Activated CD4-positive, CD25-positive, alpha-beta regulatory T cell (primary cell): ENCODE measurements at regions not wholly inside any gene's neighbourhood (a gene's known extent, or its start where the extent isn't known, plus 50 kb on each side); places are given as distances from the start of the nearest gene placed in this dataset.

Experiments used
- DNase-seq, 4 experiments: peaks; one replicate each; lab custom pipeline; 2025; lab: John Stamatoyannopoulos, UW

DNA sequence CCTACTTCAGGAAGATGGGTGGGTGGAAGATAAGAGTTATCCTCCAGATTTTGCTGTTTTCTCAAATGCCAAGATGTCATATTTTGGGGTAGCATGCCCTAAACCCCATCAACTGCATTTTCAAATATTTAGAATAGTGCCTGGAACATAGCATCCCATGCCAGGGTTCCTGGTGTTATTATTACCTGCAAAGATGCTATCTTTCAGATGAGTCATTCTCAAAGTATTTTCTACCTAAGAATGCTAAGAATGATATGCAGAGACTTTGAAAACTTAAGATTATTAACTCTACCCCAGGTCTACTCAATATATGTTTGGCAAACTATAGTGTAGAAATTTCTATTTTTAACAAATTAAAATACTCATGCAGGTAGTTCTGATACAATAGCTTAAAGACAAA, 934.3 kb upstream of the SLIT2 start:
- DNase-seq = no peak

DNA sequence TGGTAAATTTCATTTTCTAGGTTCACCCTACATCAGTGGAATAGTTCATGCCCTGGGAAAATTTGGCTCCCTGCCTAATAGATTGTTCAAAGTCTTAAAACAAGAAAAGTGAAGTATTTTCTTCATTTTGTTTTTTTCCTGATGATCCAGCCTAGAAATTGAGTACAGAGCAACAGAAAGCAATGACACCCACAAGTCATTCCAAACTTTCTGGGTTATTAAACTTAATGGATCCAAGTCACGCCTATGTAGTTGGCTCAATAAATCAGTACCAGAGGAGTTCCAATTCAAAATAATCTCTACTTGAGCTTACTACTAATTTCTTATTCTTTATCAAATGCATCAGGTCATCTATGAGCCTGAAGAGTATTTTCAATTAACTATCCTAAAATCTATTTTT, 937.6 kb upstream of the SLIT2 start:
- DNase-seq = no peak

DNA sequence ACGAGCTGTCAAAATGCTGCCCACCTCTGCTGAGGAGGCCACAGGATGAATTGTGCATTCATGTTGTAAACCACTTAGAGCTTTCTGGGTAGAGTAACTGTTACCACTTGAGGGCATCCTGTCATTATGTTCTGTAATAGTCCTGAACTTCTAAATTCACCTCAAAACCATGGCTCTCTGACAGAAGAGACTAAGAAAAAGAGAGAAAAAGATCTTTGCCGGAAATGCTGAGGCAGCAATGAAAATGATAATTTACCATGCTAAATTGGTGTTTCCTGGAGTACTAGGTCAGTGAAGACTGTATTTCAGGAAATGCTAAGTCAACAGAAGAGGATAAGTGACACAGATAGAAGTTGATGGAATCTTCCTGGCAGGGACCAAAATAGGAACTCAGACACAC, 942.3 kb upstream of the SLIT2 start:
- no peak for DNase-seq

DNA sequence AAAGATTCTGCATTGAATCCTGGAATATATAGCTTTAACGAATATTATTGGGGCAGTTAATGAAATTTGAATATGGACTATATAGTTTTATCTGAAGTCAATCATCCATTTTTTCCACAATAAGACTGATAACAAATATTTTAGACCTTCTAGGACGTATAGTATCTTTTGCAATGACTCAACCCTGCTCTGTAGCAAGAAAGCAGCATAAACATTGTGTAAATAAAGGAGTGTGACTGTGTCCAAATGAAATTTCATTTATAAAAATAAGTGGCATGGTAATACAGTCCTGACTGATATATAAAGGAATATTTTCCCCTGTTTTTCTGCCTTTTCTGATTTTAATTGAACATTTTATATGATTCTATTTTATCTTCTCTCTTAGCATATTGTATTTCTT, 947.7 kb upstream of the SLIT2 start:
- no peak for DNase-seq

DNA sequence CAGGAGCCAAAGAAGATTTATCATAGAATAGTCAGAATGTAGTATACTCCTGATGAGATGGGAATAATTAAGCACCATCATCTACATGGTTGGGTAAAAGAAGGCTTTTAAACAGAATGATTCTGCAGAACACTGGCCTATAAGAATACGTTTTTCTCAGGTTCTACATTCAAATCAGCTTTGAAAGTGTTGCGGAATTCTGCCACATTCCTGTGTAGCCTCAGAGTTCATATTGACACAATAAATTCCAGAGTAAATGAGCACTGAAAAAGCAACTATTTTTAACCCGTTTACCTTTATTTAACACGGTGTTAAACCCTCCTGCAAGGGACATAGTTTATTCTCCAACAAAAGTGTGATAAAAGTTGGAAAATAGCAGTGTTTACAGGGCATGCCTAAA, 950.2 kb upstream of the SLIT2 start:
- no peak for DNase-seq

DNA sequence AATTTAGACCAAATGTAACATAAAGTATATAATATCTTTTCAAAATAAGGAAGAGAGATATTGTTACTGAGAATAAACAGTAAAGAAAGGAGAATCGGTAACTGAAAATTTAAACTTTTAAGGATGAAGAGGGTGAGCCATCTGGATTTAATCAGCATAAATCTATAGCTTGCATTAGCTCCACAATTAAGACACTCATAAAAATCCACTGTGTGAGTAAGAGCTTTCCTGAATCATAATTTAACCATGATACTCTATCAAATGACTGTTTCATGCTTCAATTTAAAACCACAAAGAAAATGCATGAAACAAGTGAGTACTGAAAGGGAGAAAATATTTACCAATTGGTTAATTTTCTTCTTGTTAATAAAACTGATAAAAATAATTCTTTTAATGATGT, 951.5 kb upstream of the SLIT2 start:
- no peak for DNase-seq

DNA sequence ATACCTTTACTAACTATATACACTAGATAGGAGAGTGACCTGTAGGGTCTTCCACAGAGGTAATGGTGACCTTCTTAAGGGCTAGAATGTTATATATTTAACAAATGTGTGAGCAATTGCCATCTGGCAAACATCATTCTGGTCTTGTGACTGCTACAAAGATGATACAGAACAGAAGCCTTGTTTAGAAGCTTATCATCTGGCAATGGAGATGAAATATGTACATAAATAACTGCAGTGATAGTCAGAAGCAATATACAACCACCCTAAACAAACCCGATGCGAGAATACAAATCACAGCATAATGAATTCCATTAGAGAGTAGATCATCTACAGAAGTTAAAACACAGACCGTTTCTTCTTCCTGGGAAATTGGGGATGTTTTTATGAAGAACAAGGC, 952.7 kb upstream of the SLIT2 start:
- DNase-seq = no peak

DNA sequence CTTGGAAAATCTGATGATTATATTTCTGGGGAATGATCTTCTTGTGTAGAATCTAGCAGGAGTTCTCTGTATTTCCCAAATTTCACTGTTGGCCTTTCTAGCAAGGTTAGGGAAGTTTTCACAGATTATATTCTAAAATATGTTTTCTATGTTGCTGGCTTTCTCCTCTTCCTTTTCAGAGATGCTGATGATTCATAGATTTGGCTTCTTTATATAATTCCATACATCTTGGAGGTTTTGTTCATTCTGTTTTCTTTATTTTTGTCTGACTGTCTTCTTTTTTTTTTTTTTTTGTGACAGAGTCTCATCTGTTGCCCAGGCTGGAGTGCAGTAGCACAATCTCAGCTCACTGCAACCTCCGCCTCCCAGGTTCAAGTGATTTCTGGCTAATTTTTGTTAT, 957.9 kb upstream of the SLIT2 start:
- no peak for DNase-seq

DNA sequence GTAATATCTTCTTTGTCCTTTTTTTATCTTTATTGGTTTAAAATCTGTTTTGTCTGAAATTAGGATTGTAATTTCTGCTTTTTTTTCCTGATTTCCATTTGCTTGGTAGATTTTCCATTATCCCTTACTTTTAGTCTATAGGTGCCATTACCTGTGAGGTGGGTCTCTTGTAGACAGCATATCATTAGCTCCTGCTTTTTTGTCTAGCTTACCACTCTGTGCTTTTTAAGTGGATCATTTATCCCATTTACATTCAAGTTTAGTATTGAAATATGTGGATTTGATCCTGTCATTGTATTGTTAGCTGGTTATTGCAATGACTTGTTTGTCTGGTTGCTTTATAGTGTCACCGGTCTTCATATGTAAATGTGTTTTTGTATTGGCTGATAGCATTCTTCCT, 958.6 kb upstream of the SLIT2 start:
- DNase-seq = no peak

DNA sequence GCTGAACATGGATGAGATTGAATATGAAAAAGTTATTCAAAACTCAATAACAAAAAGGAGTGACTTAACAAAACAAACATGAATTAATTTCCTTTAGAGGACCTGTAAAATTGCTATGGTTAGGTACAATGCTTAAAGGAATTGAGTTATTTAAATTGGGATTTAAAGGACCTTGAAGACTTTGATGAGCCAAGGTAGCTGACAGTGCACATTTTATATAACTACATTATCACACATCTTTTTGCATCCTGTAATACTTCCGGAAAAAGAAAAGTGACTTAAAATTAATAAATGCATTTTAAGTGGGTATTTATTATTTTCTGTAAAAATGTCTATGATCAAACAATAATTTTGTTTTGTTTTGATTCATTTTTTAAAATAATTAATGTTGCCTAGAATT, 964.8 kb upstream of the SLIT2 start:
- no peak for DNase-seq

DNA sequence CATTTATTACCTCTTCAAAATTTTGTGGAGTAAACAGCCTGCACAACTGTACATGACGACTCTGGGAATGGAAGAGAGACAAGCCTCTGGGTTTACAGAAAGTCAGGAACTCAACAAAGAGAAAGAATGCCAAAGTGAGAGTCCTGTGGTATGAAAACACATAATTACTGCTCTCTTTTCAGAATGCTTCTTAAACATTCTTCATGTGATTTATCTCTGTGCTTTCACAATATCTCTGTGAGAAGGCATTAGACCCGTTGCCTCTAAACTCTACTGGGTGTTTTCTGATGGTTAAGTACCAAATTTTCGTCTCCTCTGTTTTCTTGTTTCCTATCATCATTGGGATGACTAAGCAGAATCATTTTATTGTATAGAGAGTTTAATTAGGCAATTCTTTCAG, 966.6 kb upstream of the SLIT2 start:
- no peak for DNase-seq

DNA sequence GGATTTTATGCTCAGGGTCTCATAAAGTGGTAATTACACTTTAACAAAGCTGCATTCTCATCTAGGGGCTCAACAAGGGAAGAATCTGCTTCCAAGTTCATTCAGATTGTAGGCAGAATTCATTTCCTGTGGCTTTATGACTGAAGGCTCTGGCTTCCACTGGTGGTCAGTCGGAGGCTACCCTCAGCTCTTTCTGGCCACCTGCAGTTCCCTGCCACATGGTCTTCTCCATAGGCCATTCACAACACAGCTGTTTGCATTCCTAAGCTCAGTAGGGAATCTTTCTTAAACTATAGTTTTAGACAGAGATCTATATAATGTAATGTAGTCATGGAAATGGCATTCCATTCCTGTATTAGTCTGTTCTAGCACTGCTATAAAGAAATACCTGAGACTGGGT, 973.0 kb upstream of the SLIT2 start:
- no peak for DNase-seq

DNA sequence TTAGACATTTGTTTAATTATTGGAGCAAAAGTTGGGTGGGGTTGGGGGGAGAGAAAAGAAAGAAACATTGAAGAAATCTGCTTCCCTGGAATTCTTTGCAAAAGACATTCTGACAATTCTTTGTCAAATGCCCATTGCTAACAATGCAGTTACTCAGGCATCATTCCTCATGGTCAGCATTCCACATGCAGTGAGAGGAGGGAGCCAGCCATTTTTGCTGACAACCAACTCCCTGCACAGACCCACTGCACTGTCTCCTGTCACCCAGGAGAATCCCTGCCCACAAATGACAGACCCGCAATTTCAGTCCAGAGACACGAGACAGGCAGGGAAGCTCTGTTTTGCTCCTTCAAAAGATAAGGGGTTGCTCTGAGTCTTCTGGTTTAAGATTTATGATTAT, 985.1 kb upstream of the SLIT2 start:
- DNase-seq = no peak

DNA sequence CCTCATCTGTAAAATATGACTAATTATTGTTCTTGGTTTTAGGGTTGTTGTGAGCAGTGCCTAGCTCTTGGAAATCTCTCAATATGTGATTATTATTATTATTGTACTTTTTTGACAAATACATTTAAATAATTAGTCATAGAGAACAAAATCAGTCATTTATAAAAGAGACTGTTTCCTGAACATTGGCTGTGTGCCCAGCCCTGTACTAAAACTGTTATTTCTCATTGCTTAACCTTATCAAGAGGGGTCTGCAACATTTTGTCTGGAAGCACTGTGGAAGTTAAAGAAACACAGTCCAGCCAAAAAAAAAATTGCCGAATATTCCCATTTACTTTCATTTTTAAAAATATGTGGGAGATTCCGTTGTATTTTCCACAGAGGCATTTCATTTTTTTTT, 989.2 kb upstream of the SLIT2 start:
- DNase-seq = no peak

DNA sequence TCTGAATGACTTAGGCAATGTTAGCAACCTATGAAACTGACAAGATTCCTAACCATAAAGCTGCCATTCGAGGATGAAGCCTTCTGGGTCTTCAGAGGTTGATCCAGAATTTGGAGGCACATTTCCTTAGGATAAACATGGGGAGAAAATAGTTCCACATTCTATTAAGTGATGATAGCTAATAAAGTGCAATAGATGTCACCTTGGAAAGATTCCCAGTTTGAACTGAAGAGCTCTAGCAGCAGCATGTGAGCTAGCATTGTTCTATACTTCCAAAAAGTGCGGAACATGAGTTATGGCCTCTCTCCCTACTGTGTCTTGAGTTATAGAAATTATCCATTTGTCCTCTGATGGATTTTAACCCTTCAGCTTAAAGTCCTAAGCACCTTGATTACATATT, 991.4 kb upstream of the SLIT2 start:
- DNase-seq = no peak

DNA sequence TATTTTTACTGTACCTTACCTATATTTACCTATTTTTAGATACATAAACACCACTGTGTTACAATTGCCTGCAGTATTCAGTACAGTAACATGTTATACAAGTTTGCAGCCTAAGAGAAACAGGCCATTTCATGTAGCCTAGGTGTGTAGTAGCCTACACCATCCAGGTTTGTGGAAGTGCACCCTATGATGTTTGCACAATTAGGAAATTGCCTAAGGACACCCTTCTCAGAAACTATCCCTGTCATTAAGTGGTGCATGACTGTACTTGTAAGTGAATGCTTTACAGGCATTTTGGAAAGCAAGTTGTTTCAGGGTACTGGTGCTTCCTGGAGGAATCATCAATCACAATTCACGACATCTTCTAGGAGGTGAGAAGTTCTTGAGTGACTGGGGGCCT, 991.8 kb upstream of the SLIT2 start:
- no peak for DNase-seq

DNA sequence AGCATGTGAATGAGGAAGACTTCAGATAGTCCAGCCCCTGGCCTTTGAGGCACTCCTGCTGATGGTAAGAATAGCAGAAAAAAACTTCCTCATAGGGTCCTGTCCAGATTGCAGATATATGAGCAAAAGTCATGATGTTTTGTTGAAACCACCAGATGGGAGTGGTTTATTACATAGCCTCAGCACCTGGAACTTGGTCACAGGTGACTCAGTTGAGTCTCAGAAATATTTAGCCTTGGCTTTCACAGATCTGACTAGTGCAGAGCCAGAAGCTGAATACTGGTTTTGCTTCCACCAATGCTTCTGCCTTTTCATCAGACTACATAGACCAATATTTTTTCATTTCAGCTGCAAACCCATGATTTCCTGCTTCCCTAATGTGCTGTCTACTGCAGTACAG, 994.9 kb upstream of the SLIT2 start:
- no peak for DNase-seq

DNA sequence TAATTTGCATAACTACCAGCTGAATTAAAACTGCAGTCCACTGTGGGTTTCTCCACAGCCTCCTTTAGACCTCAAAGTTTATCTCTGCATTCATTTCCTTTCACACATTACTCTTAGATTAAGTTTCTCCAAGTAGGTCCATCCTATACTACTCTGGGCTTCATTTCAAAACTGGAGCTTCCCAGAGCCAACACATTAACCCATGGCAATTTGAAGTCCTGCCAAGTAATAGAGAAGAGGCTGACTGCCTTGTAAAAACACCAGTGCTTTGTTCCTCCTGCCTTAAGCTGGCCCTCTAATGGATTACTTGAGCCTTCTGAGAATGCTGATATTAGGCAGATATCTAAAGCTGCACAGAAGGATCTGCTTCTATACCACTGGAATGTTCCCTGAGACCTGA, 997.2 kb upstream of the SLIT2 start:
- DNase-seq = no peak

DNA sequence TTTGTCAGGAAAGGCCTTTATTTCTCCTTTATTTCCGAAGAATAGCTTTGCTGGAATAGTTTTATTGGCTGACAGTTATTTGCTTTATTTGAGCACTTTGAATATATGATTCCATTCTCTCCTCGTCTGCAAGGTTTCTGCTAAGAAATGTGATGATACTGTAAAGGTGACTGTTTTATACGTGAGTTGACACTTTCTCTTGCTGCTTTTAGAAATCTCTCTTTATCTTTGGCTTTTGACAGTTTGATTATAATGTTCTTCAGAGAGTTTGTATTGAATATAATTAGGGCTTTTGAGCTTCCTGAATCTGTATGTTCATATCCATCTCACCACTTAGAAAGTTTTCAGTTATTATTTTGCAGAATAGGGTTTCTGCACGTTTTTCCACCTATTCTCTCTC, 1003.7 kb upstream of the SLIT2 start:
- DNase-seq = no peak

DNA sequence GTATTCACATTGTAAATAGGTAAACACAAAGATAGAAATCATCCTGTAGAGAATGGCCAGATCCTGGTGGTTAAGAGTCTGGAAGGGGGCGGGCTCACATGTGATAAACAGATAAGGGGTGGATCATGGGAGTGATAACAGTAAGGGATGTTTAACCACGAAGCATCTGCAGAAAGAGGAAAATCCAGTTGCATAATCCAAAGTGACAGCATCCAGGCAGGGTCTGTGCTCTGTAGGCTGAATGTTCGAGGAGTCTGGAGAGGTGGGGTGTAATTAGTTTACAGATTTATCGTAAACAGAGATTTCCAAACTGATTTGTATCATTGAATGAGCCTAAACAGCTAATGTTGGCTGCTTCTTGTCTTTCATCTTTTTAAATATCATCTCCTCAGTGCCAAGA, 1009.8 kb upstream of the SLIT2 start:
- no peak for DNase-seq

DNA sequence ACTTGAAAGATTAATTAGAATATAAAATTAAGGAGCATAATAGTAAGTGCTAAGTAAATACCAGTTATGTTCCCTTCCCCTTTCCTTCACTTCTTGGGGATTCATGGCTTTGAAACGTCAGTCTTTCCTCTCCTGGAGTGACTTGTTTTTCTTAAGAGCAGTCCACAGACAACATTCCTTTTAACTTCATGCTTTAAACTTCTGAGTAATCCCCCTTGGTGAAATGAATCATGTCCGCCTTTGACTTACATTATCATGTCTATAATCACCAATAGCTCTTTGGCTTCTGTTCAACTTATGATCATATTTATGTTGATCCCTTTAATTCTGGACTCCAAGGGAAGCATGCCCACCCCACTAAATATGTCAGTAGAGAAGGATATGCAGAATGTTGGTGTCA, 1012.1 kb upstream of the SLIT2 start:
- DNase-seq = no peak

DNA sequence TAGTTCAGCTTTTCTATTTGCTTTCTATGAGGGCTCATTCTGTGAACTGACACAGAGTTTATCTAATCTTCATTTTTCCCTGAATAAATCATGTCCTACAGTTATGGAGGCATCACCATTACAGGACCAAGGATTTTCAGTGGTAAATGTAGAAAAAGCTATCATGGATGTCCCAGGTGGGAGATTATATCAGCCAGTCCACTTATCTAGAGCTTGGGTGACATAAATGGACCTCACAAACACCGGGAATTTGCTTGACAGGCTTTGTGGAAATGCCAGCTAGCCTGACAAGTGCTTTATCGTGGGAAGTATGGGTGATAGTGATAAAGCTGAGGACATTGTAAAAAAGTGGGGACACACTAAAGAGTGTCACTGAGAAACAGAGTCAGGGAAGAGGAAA, 1015.2 kb upstream of the SLIT2 start:
- DNase-seq = no peak

DNA sequence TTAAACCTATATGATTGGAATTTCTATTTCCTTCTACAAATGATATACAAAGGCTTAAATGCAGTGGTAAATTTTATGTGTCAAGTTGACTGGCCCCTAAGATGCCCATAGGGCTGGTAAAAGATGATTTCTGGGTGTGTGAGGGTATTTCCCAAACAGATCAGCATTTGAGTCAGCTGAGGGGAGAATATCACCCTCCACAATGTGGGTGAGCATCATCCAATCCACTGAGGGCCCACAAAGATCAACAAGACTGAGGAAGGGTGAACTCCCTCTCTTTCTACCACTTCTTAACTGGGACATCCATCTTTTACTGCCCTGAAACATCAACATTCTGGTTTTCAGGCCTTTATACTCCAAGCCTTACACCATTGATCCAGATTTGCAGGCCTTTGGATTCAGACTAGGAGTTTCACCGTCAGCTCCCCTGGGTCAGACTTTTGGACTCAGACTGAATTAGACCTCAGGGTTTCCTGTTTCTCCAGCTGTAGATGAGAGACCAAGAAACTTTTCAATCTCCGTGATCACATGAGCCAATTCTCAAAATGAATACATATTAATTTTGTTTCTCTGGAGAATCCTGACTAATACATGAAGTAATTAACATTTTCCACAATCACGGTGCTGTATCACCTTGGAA, 1020.7 kb upstream of the SLIT2 start:
- DNase-seq = no peak

DNA sequence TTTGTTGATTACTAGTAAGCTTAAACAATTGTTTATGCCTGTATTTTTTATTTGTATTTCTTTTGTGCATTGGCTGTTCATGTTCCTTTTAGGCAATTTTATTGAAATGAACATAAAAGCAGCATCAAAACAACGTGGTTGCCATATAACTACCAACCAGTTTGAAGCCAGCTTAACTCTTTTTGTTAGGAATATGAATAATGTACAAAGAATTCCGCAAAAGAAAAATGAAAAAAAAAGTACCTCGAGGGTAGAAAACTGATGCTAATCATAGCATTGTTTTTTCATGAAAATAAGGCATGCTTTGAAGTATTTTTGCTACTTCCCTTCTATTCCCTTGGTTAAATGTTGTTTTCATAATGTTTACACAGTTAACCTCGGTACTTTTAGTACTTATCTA, 1024.0 kb upstream of the SLIT2 start:
- DNase-seq = no peak

DNA sequence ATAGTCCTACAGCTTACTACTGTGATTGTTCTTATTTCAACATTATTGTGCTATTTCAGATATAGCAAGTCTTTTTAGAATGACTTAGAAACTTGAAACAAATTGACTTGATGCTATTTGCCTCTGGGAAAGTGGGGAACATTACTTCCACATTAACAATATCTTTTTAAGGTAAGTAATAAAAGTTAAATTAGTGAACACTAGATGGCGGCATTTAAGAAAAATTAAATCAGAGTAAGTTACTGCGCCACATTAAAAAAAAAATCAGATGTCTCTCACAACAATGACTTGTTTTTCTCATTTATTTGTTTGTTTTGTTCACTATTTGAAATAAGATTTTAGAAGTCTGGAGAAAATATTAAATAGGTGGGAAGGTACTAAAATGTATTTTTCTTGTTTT, 1026.9 kb upstream of the SLIT2 start:
- no peak for DNase-seq
